ENCODE measurements at regions not wholly inside any gene's neighbourhood (a gene's known extent, or its start where the extent isn't known, plus 50 kb on each side); places are given as distances from the start of the nearest gene placed in this dataset.
A peak's percentile ranks its signal among the peaks of the same experiment; 100 is the strongest.

DNA sequence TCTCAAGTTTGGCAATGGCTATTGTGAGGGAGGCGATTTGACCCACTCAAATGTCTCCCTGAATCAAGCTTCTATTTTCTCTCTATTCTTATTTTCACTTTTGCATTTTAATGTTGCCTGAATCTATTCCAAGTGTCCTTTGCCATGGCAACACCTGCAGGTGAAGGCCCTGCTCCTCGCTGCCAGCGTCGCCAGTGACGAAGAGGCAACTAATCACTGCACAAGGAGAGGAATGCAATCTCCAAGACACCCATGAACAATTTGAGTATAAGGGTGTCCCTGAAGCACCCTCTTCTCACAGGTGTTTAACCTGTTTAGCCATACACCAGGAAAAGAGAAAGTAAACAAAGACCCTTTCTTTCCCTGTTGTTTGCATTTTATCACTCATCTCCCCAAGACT is 165.6 kb upstream of the VRK2 start:
- FAIRE-seq: no peak
- peaks cover 0 to 2% (median 0%) of the 10 kb centered on the region in 3 donors for H3K27me3 ChIP-seq (ENCODE audit: control insufficient read depth in 3 of 3, insufficient read depth in 3 of 3, low read length in 3 of 3)
- no peaks in the 10 kb centered on the region for H3K9me3 ChIP-seq (ENCODE audit: control insufficient read depth in 2 of 2, insufficient read depth in 1 of 2, low read depth in 1 of 2, low read length in 1 of 2)
- no peak for DNase-seq
- no peak overlapping the region for H3K4me3 ChIP-seq (ENCODE audit: low read depth in 1 of 3, low read length in 3 of 3)
- H3K4me1 ChIP-seq (ENCODE audit: control insufficient read depth in 3 of 3, insufficient read depth in 2 of 3, low read depth in 1 of 3, low read length in 2 of 3): peaks cover 0 to 8% (median 0%) of the 10 kb centered on the region in 3 donors
- WGBS, 3 donors: 69 to 87% (median 85%) methylated on average over 5 of the region's 5 CpGs
- no peaks in the 10 kb centered on the region for H3K36me3 ChIP-seq (ENCODE audit: control insufficient read depth in 3 of 3, insufficient read depth in 2 of 3, low read depth in 1 of 3, low read length in 3 of 3)
- no peak overlapping the region for H3K27ac ChIP-seq (ENCODE audit: low read depth in 1 of 3, low read length in 2 of 3)

DNA sequence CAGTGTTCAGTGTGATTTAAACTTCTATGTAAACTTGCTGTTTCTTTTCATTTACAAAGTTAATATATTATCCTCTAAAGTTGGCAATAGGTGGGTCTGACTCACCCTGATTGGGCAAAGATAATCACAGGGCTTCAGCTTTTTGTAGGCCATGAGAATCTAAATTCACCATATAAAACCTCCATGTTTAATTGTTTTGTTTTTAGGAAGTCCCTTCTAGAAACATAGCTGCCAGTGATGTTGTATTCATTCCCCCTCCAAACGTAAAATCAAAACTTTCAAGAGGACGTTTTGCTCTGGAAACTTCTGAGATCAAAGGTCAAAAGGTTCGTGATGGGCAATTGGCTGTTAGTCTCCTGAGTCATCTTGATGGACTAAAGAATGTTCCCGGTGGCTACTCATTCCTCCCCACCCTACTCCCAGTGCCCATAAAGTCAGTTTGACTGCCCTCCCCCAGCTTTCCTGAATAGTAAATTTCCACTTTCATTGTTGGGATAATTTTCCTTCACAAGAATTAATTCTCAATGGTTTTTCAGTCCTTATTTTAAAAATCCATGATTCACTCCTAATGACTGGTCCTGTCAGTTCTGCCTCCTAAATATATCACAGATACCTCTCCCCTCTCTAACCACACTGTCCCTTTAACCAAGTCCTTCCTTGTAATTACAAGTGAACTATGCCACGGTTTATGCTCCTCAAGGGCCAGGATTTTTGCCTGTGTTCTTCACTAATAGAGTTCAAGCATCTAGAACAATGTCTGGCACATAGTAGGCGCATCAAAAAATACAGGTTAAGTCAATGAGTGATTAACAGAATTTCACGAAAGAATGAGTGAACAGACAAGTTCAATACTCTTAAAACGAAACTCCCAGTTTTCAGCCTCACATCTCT is 164.4 kb upstream of the VRK2 start:
- H3K4me3 ChIP-seq (ENCODE audit: low read depth in 1 of 3, low read length in 3 of 3): no peak overlapping the region
- H3K9me3 ChIP-seq (ENCODE audit: control insufficient read depth in 2 of 2, insufficient read depth in 1 of 2, low read depth in 1 of 2, low read length in 1 of 2): no peaks in the 10 kb centered on the region
- H3K27me3 ChIP-seq (ENCODE audit: control insufficient read depth in 3 of 3, insufficient read depth in 3 of 3, low read length in 3 of 3): peaks cover 0 to 9% (median 0%) of the 10 kb centered on the region in 3 donors
- peaks cover 0 to 8% (median 0%) of the 10 kb centered on the region in 3 donors for H3K4me1 ChIP-seq (ENCODE audit: control insufficient read depth in 3 of 3, insufficient read depth in 2 of 3, low read depth in 1 of 3, low read length in 2 of 3)
- no peak overlapping the region for H3K27ac ChIP-seq (ENCODE audit: low read depth in 1 of 3, low read length in 2 of 3)
- FAIRE-seq (no peak), DNase-seq (peak in 1 of 2 donors; percentile 72)
- WGBS, 3 donors: 46 to 66% (median 59%) methylated on average over 8 of the region's 8 CpGs
- no peaks in the 10 kb centered on the region for H3K36me3 ChIP-seq (ENCODE audit: control insufficient read depth in 3 of 3, insufficient read depth in 2 of 3, low read depth in 1 of 3, low read length in 3 of 3)

DNA sequence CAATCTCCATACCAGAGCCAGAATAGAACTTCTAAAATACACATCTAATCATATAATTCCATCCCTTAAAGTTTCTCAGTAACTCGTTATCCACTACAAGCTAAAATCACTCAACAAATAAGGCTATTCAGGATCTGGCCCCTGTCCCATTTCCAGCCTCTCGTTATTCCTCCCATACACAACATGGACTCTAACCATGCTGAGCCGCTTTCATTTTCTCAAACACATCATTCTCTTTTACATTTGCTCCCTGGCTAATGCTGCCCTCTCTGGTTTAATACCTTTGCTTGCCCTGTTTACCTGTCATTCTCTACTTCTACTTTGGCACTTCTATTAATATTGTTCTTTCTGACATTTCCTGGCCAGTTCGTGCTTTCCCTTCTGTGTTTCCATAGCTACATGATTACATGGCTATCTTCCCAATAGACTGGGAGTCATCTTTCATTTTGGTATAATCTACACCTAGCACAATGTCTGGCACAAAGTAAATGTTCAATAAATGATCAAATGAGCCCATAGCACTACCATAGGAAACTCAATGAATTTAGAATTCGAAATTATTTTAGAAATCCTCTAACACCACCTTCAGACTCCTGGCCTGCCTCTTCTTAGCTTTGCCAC is 163.6 kb upstream of the VRK2 start:
- no peak overlapping the region for H3K27ac ChIP-seq (ENCODE audit: low read depth in 1 of 3, low read length in 2 of 3)
- 44 to 61% (median 55%) methylated on average over 5 of the region's 5 CpGs for WGBS, 3 donors
- H3K4me3 ChIP-seq (ENCODE audit: low read depth in 1 of 3, low read length in 3 of 3): no peak overlapping the region
- no peaks in the 10 kb centered on the region for H3K36me3 ChIP-seq (ENCODE audit: control insufficient read depth in 3 of 3, insufficient read depth in 2 of 3, low read depth in 1 of 3, low read length in 3 of 3)
- peaks cover 0 to 8% (median 0%) of the 10 kb centered on the region in 3 donors for H3K4me1 ChIP-seq (ENCODE audit: control insufficient read depth in 3 of 3, insufficient read depth in 2 of 3, low read depth in 1 of 3, low read length in 2 of 3)
- H3K9me3 ChIP-seq (ENCODE audit: control insufficient read depth in 2 of 2, insufficient read depth in 1 of 2, low read depth in 1 of 2, low read length in 1 of 2): no peaks in the 10 kb centered on the region
- FAIRE-seq (no peak), DNase-seq (peak in 1 of 2 donors; percentile 39)
- peaks cover 0 to 9% (median 0%) of the 10 kb centered on the region in 3 donors for H3K27me3 ChIP-seq (ENCODE audit: control insufficient read depth in 3 of 3, insufficient read depth in 3 of 3, low read length in 3 of 3)

DNA sequence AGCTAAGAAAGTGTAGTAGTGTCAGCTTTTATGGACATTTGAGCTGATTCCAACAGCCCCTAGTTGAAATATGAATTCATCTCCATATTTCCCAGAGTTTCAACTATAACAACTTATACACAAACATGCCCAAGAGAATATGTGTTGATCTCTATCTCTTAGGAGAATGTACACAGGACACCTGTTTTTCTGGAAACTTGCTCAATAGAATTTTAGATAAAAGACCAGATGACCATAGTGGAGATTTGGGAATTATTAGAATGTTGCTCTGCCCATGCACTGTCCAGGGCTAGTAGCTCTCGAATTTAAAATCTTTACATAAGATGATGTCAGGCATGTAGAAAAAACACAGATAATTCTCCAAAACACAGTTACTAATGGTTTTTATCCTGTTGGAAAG is 162.3 kb upstream of the VRK2 start:
- H3K27ac ChIP-seq (ENCODE audit: low read depth in 1 of 3, low read length in 2 of 3): no peak overlapping the region
- 88 to 93% (median 91%) methylated on average over 1 of the region's 1 CpG for WGBS, 3 donors
- FAIRE-seq (no peak), DNase-seq (no peak)
- peaks cover 0 to 9% (median 0%) of the 10 kb centered on the region in 3 donors for H3K27me3 ChIP-seq (ENCODE audit: control insufficient read depth in 3 of 3, insufficient read depth in 3 of 3, low read length in 3 of 3)
- peaks cover 0 to 12% (median 0%) of the 10 kb centered on the region in 3 donors for H3K4me1 ChIP-seq (ENCODE audit: control insufficient read depth in 3 of 3, insufficient read depth in 2 of 3, low read depth in 1 of 3, low read length in 2 of 3)
- H3K36me3 ChIP-seq (ENCODE audit: control insufficient read depth in 3 of 3, insufficient read depth in 2 of 3, low read depth in 1 of 3, low read length in 3 of 3): no peaks in the 10 kb centered on the region
- H3K9me3 ChIP-seq (ENCODE audit: control insufficient read depth in 2 of 2, insufficient read depth in 1 of 2, low read depth in 1 of 2, low read length in 1 of 2): no peaks in the 10 kb centered on the region
- H3K4me3 ChIP-seq (ENCODE audit: low read depth in 1 of 3, low read length in 3 of 3): no peak overlapping the region

DNA sequence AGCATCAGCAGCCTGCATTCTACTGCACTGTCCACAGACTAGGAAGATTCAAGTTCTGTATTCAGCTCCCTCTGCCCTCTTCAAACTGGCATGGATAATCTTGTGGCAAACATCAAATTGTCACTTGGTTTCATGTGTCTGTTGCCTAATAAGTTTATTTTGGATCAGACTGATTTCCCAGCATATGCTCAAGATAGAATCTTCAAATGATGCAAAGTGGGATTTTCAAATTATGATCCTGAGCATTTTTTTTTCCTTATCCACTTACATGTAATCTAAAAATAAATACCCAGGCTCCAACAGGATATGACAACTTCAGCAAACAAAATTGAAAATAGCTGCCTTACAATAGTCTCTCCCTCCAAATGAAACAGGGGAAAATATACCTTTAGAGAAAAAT is 160.9 kb upstream of the VRK2 start:
- no peak overlapping the region for H3K4me3 ChIP-seq (ENCODE audit: low read depth in 1 of 3, low read length in 3 of 3)
- DNase-seq (no peak), FAIRE-seq (no peak)
- peaks cover 0 to 9% (median 0%) of the 10 kb centered on the region in 3 donors for H3K27me3 ChIP-seq (ENCODE audit: control insufficient read depth in 3 of 3, insufficient read depth in 3 of 3, low read length in 3 of 3)
- no peaks in the 10 kb centered on the region for H3K9me3 ChIP-seq (ENCODE audit: control insufficient read depth in 2 of 2, insufficient read depth in 1 of 2, low read depth in 1 of 2, low read length in 1 of 2)
- peaks cover 0 to 20% (median 0%) of the 10 kb centered on the region in 3 donors for H3K4me1 ChIP-seq (ENCODE audit: control insufficient read depth in 3 of 3, insufficient read depth in 2 of 3, low read depth in 1 of 3, low read length in 2 of 3)
- H3K27ac ChIP-seq (ENCODE audit: low read depth in 1 of 3, low read length in 2 of 3): no peak overlapping the region
- H3K36me3 ChIP-seq (ENCODE audit: control insufficient read depth in 3 of 3, insufficient read depth in 2 of 3, low read depth in 1 of 3, low read length in 3 of 3): no peaks in the 10 kb centered on the region

DNA sequence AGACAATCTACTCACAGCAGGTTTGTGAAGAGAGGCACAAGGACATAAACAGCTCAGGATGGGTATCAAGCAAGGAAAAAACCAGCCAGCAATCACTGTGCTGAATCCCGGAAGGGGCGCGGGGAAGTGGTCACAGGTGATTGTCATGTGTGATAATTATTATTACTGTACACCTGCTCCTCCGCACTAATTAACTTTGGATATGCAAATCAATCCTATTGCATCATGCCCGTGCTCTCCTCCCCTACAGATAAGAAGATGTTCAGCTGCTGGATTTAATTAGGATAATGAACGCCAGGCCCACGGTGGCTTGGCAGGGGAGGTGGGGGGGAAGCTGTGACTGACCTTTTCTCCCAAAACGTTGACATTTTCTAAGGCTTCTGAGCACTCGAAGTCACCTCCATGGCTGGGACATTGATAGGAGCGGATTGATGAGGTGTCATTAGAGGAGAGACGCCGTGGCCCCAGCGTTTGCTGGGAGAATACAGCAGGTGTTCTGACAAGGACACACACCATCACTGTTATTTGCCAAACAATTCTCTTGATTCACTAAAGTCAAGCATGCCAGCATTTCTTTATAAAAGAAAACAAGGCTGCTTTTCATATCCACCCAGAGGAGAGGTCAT is 160.3 kb upstream of the VRK2 start:
- FAIRE-seq (no peak), DNase-seq (no peak)
- no peaks in the 10 kb centered on the region for H3K36me3 ChIP-seq (ENCODE audit: control insufficient read depth in 3 of 3, insufficient read depth in 2 of 3, low read depth in 1 of 3, low read length in 3 of 3)
- peaks cover 0 to 18% (median under 1%) of the 10 kb centered on the region in 3 donors for H3K4me1 ChIP-seq (ENCODE audit: control insufficient read depth in 3 of 3, insufficient read depth in 2 of 3, low read depth in 1 of 3, low read length in 2 of 3)
- H3K27ac ChIP-seq (ENCODE audit: low read depth in 1 of 3, low read length in 2 of 3): no peak overlapping the region
- peaks cover 0 to 9% (median 0%) of the 10 kb centered on the region in 3 donors for H3K27me3 ChIP-seq (ENCODE audit: control insufficient read depth in 3 of 3, insufficient read depth in 3 of 3, low read length in 3 of 3)
- H3K9me3 ChIP-seq (ENCODE audit: control insufficient read depth in 2 of 2, insufficient read depth in 1 of 2, low read depth in 1 of 2, low read length in 1 of 2): no peaks in the 10 kb centered on the region
- 23 to 65% (median 41%) methylated on average over 13 of the region's 13 CpGs for WGBS, 3 donors
- no peak overlapping the region for H3K4me3 ChIP-seq (ENCODE audit: low read depth in 1 of 3, low read length in 3 of 3)

DNA sequence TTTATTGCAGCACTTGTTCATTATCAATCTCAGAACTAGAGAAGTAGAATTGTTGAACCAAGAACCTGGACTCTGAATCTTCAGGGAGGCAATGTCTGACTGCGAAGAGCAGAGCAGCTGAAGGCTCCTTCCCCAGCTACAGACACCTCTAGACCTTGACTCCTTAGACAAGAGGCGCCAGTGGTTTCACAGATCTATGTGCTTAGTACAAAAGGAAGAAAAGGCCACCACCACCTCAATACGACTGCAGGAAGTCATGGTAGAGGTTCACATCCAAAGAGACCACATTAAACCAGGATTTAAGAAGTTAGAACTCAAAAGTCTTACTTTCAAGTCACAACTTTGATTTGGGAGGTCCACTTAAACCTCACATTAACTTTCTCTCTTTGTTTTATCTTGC is 158.1 kb upstream of the VRK2 start:
- H3K36me3 ChIP-seq (ENCODE audit: control insufficient read depth in 3 of 3, insufficient read depth in 2 of 3, low read depth in 1 of 3, low read length in 3 of 3): no peaks in the 10 kb centered on the region
- DNase-seq (peak in 1 of 2 donors; percentile 7), FAIRE-seq (no peak)
- H3K4me3 ChIP-seq (ENCODE audit: low read depth in 1 of 3, low read length in 3 of 3): no peak overlapping the region
- WGBS, 3 donors: 62 to 78% (median 65%) methylated on average over 3 of the region's 3 CpGs
- no peaks in the 10 kb centered on the region for H3K9me3 ChIP-seq (ENCODE audit: control insufficient read depth in 2 of 2, insufficient read depth in 1 of 2, low read depth in 1 of 2, low read length in 1 of 2)
- peaks cover 0 to 19% (median 2%) of the 10 kb centered on the region in 3 donors for H3K4me1 ChIP-seq (ENCODE audit: control insufficient read depth in 3 of 3, insufficient read depth in 2 of 3, low read depth in 1 of 3, low read length in 2 of 3)
- H3K27me3 ChIP-seq (ENCODE audit: control insufficient read depth in 3 of 3, insufficient read depth in 3 of 3, low read length in 3 of 3): peaks cover 0 to 9% (median 0%) of the 10 kb centered on the region in 3 donors
- no peak overlapping the region for H3K27ac ChIP-seq (ENCODE audit: low read depth in 1 of 3, low read length in 2 of 3)

DNA sequence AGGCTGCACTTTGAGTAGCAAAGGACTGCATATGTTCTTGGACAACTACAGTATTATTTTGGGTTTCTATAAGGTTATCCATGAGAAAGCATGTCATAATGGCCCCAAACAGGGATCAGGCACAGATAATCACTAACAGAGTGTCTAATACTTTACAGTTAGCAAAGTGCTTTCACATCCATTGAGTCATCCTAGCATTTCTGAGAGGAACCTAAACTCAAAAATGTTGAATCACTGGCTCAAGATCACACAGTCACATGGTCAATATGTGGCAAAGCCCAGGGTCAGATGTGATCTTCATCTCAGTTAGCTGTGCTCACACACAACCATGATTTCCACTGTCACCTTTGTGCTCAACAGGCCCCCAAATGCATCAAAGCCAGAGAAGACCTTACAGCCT is 156.1 kb upstream of the VRK2 start:
- Histone ChIP-seq H3K9me3 (ENCODE audit: control insufficient read depth in 2 of 2, insufficient read depth in 1 of 2, low read depth in 1 of 2, low read length in 1 of 2) (no peaks in the 10 kb centered on the region), H3K27me3 (ENCODE audit: control insufficient read depth in 3 of 3, insufficient read depth in 3 of 3, low read length in 3 of 3) (peaks cover 0 to 9% (median 0%) of the 10 kb centered on the region in 3 donors), H3K36me3 (ENCODE audit: control insufficient read depth in 3 of 3, insufficient read depth in 2 of 3, low read depth in 1 of 3, low read length in 3 of 3) (no peaks in the 10 kb centered on the region), H3K4me3 (ENCODE audit: low read depth in 1 of 3, low read length in 3 of 3) (no peak overlapping the region), H3K27ac (ENCODE audit: low read depth in 1 of 3, low read length in 2 of 3) (no peak overlapping the region), H3K4me1 (ENCODE audit: control insufficient read depth in 3 of 3, insufficient read depth in 2 of 3, low read depth in 1 of 3, low read length in 2 of 3) (peaks cover 0 to 21% (median 2%) of the 10 kb centered on the region in 3 donors)
- peak in 1 of 2 donors; percentile 23 for DNase-seq
- no peak for FAIRE-seq
